Lower lobe of right lung (tissue), 2 donors: ENCODE measurements at regions not wholly inside any gene's neighbourhood (a gene's known extent, or its start where the extent isn't known, plus 50 kb on each side); places are given as distances from the start of the nearest gene placed in this dataset.
"Not testable (repeated sequence)": the region's sequence is repeated elsewhere in the genome, so short reads cannot be mapped to it uniquely, and the experiment has no call there.

Experiments
- ATAC-seq, 2 donors: fragments of 200-7000 bp; cut with Tn5 transposase; one replicate each; pipeline ENCODE4 v1.9.1; 2020 to 2022; ENCODE audit warnings: mild to moderate bottlenecking in 2 of 2, moderate library complexity in 2 of 2
- DNase-seq: peaks from one replicate; pipeline ENCODE4 v3.0.0-alpha.2; 2020
- H3K27ac ChIP-seq: fragments of 200-600 bp; one replicate; pipeline ENCODE4 v1.8.0; 2022
- H3K27me3 ChIP-seq: fragments of 200-600 bp; one replicate; pipeline ENCODE4 v1.8.0; 2022; ENCODE audit warnings: low read depth
- H3K36me3 ChIP-seq: fragments of 200-600 bp; one replicate; pipeline ENCODE4 v1.8.0; 2022; ENCODE audit warnings: mild to moderate bottlenecking
- H3K4me1 ChIP-seq: fragments of 200-600 bp; one replicate; pipeline ENCODE4 v1.8.0; 2022
- H3K4me3 ChIP-seq: fragments of 200-600 bp; one replicate; pipeline ENCODE4 v1.8.0; 2022; ENCODE audit warnings: mild to moderate bottlenecking
- H3K9me3 ChIP-seq: fragments of 200-600 bp; one replicate; pipeline ENCODE4 v1.8.0; 2022
- intact Hi-C: fragments of 100-400 bp; cut with DNase I; formaldehyde crosslinking; loops from one replicate; pipeline ENCODE4 v1.11.0; 2022
- TF ChIP-seq, protein P1 (sequence below): fragments of 200-600 bp; IDR thresholded peaks from one replicate; pipeline ENCODE4 v1.8.0; 2022; ENCODE audit warnings: antibody characterized with exemption, mild to moderate bottlenecking
- donor health status: DM: no; HTN: yes; CAD: no; lungs with severe emphysema.

DNA sequence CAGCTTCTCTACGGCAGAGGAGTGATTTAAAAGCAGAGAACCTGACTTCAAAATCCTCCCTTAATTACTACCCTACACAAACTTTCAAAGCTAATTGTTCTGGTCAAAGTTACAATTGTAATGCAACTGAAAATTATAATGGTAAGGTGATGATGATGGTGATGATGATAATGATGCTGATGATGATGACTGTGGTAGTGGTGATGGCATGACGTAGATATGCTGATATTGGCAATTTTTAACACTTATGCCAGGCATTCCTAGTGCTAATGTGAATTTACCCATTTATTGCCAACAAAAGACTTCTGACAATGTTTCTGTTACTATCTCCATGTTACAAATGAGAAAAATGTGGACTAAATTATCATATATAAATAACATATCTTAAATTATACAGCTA lies 1831.1 kb downstream of the LRRC4C start:
- H3K27me3 ChIP-seq, result no peaks in the 10 kb centered on the region
- intact Hi-C loops, result no loop called here

DNA sequence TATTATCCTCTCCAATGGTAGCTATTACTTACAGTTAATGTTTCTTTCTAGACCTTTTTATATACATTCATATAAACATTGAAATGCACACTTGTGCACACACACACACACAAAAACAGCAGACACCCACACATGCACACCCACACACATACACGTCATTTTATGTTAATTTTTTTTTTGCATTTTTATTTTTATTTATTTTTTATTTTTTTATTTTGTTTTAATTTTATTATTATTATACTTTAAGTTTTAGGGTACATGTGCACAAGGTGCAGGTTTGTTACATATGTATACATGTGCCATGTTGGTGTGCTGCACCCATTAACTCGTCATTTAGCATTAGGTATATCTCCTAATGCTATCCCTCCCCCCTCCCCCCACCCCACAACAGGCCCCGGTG lies 1839.1 kb downstream of the LRRC4C start:
- H3K4me1 ChIP-seq, intact Hi-C loops, H3K27ac ChIP-seq, H3K9me3 ChIP-seq, ATAC-seq, DNase-seq, H3K36me3 ChIP-seq, H3K4me3 ChIP-seq, H3K27me3 ChIP-seq: not testable (repeated sequence)

More for the DNA sequence above, 1831.1 kb downstream of the LRRC4C start:
- ATAC-seq (no peak), DNase-seq (no peak)
- TF ChIP-seq, protein P1, sequence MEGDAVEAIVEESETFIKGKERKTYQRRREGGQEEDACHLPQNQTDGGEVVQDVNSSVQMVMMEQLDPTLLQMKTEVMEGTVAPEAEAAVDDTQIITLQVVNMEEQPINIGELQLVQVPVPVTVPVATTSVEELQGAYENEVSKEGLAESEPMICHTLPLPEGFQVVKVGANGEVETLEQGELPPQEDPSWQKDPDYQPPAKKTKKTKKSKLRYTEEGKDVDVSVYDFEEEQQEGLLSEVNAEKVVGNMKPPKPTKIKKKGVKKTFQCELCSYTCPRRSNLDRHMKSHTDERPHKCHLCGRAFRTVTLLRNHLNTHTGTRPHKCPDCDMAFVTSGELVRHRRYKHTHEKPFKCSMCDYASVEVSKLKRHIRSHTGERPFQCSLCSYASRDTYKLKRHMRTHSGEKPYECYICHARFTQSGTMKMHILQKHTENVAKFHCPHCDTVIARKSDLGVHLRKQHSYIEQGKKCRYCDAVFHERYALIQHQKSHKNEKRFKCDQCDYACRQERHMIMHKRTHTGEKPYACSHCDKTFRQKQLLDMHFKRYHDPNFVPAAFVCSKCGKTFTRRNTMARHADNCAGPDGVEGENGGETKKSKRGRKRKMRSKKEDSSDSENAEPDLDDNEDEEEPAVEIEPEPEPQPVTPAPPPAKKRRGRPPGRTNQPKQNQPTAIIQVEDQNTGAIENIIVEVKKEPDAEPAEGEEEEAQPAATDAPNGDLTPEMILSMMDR, result no peak
- Histone ChIP-seq H3K36me3 (no peaks in the 10 kb centered on the region), H3K9me3 (no peaks in the 10 kb centered on the region), H3K27ac (no peak overlapping the region), H3K4me1 (no peaks in the 10 kb centered on the region), H3K4me3 (no peak overlapping the region)

DNA sequence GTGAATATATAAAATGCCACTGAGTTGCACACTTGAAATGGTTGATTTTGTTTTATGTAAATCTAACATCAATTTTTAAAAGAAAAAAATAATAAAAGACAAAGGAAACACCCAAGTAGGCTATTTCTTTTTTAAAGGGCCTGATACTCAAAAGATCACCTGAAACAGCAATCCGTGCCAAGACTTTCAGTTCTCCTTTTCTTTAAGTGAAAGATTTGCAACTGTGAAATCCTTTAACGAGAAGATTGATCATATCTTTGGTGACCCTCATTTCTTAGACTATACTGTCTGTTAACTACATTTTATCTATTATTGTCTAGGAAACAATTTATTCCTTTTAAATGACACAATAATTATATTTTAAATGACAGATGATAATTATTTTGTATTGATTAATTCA lies 1841.5 kb downstream of the LRRC4C start:
- H3K27ac ChIP-seq, result no peak overlapping the region
- no peaks in the 10 kb centered on the region for H3K27me3 ChIP-seq
- no peak overlapping the region for H3K4me3 ChIP-seq
- TF ChIP-seq, protein P1, result no peak
- intact Hi-C loops, result no loop called here
- H3K9me3 ChIP-seq, result no peaks in the 10 kb centered on the region
- no peak for DNase-seq
- ATAC-seq, result no peak
- H3K4me1 ChIP-seq, result no peaks in the 10 kb centered on the region
- H3K36me3 ChIP-seq, result no peaks in the 10 kb centered on the region

DNA sequence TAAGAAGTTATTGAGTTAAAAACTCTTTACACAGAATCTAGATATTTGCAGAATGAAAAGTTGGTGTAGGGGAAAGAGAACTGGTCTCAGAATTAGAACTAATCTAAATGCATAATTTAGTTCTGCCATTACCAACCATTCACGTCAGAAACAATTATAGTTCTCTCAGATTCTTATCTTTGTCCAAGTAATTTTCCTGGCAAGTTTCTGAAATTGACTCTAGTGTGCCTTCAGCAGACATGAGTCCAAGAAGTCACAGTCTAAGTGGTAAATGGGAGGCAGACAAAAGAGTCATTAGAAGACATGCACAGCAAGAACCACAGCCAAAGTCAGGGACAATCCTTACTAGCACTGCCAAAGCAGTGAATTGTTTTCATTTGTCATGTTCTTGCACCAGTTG lies 1870.1 kb downstream of the LRRC4C start:
- Histone ChIP-seq H3K9me3 (no peaks in the 10 kb centered on the region), H3K27me3 (no peaks in the 10 kb centered on the region), H3K4me3 (no peak overlapping the region), H3K27ac (no peak overlapping the region), H3K4me1 (no peaks in the 10 kb centered on the region), H3K36me3 (no peaks in the 10 kb centered on the region)
- DNase-seq (no peak), ATAC-seq (no peak)
- TF ChIP-seq, protein P1, result no peak
- intact Hi-C loops, result no loop called here

DNA sequence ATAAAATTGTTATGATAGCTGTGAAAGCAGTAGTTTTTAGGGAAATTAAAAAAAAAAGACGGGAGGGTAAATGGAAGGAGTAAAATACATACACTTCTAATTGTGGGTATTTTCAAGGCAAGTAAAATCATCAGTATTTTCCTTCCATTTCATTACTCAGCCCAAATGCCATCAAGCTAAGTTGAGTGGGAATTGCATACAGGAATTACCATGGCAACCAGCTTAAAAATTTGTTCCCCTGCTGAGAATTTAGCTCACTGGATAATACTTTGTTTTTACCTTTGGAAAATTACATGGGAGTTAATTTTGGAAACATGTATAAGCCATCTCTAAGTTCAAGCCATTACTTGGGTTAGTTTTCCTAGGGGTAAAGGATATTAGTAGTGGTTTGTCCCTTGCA lies 1873.4 kb downstream of the LRRC4C start:
- Histone ChIP-seq H3K27ac (no peak overlapping the region), H3K4me1 (no peaks in the 10 kb centered on the region), H3K9me3 (no peaks in the 10 kb centered on the region), H3K27me3 (no peaks in the 10 kb centered on the region), H3K36me3 (no peaks in the 10 kb centered on the region), H3K4me3 (no peak overlapping the region)
- DNase-seq (no peak), ATAC-seq (no peak)
- intact Hi-C loops, result no loop called here
- TF ChIP-seq, protein P1, result no peak

DNA sequence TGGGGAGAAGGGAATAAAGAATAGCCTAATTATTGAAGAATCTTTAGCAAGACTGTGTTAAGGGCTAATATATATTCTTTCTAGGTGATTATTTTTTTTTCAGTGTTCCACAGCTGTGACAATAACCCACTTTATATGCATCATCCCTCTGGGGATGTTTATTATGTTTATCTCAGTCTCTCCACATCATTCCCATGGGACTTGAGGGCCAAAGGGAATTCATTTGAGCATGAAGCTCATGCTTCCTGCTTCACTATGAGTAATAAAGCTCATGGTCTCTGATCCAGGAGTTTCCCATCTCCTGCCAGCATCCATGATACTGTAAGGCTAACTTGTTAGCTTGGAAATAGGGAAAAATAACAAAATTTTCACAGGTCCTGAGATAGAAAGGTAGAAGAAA lies 1888.4 kb downstream of the LRRC4C start:
- Histone ChIP-seq H3K27me3 (no peaks in the 10 kb centered on the region), H3K4me3 (no peak overlapping the region), H3K4me1 (no peaks in the 10 kb centered on the region), H3K9me3 (no peaks in the 10 kb centered on the region), H3K36me3 (no peaks in the 10 kb centered on the region), H3K27ac (no peak overlapping the region)
- ATAC-seq (no peak), DNase-seq (no peak)
- TF ChIP-seq, protein P1, result no peak
- intact Hi-C loops, result no loop called here
